KBM-7 (cell line): ENCODE measurements at regions not wholly inside any gene's neighbourhood (a gene's known extent, or its start where the extent isn't known, plus 50 kb on each side); places are given as distances from the start of the nearest gene placed in this dataset.

Source experiments
- DNase-seq: peaks from one replicate; pipeline ENCODE4 v3.0.0-alpha.2; 2015
- in situ Hi-C: fragments of 300-500 bp; cut with MboI; formaldehyde crosslinking; loops from 2 replicates; pipeline ENCODE4 v1.14.3; 2020; ENCODE audit warnings: low sequenced_read_pairs, low pct_unique_long_range_greater_than_20kb, mixed read lengths

DNA sequence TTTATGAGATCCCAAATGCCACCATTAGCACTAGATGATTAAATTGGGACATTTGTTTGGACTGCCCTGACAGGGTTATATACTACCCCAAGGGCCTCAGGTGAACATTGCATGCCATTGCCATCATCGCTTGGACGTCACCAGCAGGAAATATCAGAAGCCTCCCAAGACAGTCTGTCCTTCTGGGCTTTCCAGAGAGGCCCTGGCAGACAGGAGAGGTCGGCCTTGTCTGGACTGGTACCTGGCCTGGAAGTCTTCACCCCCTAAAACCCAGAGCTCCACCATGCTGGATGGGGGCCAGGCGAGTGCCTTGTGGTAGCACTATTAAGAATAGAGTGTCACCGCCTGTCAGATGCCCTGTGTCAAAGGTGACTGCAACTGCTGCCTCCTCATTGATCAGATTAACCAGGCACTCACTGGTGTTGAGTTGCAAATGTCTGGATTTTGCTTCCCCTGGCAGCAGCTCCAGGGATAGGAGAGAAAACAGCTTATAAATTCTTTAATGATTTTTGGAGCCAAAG, 324.1 kb upstream of the RASGRP1 start:
- in situ Hi-C loops: no loop called here
- no peak for DNase-seq

- no peak for DNase-seq
- in situ Hi-C loops: no loop called here
Observed at GRCh38 chr15:38890194-38890593, 325.6 kb upstream of the RASGRP1 start.

- no peak for DNase-seq
- in situ Hi-C loops: no loop called here
Observed at GRCh38 chr15:38893925-38894242, 329.3 kb upstream of the RASGRP1 start.

GRCh38 chr15:38894243-38894948, 329.8 kb upstream of the RASGRP1 start:
- DNase-seq: no peak
- in situ Hi-C loops: no loop called here

GRCh38 chr15:38895326-38896255, 331.0 kb upstream of the RASGRP1 start:
- in situ Hi-C loops: no loop called here
- DNase-seq: no peak

DNA sequence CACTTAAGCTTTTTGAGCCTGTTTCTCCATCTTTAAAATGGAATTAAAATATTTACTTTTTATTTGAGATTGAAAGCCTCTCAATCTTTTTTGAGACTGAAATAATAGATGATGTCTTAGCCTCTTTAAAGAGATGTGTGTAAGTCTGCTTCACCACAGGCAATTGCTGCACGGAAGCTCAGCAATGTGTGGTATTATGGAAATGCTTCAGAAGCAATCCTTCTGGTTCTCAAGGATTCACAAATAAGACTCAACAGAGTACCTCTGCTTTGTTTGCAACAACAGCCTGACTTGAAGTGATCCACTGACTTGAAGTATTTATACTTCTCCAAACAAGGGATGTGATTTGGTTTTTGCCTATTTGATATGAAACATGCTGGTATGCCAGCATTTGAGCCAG, 332.0 kb upstream of the RASGRP1 start:
- in situ Hi-C loops: no loop called here
- no peak for DNase-seq

- in situ Hi-C loops: no loop called here
- DNase-seq: no peak
Observed at GRCh38 chr15:38897551-38897950, 332.9 kb upstream of the RASGRP1 start.

DNA sequence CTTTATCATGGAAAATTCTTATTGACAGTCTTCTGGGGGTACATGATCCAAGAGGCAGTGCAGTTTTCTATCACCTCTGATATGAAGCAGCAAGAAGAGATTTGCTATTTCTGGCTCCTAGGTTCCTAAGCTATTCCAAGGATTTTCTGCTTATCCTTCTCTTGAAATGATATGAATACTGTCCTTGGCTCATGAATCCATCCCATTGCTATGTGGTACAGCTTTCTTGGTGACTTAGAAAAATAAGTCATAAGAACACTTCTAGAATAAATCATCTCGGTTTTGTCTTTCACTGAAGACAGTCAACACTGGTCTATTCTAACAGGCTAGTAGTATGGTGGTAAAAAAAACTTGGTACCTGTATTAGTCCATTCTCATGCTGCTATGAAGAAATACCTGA, 333.6 kb upstream of the RASGRP1 start:
- in situ Hi-C loops: no loop called here
- DNase-seq: no peak

DNA sequence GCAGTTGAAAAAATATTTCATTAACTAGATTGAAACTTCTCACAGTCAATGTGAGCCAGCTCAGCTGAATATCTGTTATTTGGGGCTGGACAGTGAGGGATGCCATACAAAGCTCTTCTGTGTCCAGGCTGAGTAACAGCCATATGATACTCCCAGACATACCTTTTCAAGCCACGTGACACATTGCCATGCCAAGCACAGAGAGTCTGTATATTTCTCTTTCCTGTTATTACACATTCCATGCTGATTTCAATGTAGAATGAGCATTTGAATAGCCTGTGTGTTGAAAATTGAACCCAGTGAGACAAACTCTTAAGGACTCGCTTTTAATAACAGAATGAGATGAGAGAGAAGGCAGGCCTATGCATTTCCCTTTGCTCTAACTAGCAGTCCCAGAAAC, 334.7 kb upstream of the RASGRP1 start:
- in situ Hi-C loops: no loop called here
- DNase-seq: no peak

GRCh38 chr15:38904298-38904697, 339.7 kb upstream of the RASGRP1 start:
- DNase-seq: no peak
- in situ Hi-C loops: no loop called here

DNA sequence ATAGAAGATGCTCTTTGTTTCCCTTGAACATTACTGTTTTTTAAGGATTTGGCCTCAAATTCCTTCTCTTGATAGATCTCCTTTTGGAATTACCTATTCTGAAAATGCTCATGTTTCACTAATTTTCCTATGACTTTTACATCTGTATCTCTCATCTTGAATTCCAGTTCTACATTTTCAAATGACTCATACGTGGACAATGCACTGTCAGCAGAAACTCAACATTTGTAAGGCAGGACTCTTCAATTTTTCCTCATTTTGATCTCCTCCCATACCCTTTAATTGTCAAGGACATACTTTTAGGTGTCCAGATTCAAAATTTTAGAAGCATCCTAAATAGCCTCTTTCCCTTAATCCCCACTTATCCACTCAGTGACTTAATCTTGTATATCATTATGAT, 341.0 kb upstream of the RASGRP1 start:
- in situ Hi-C loops: no loop called here
- no peak for DNase-seq

- in situ Hi-C loops: no loop called here
- no peak for DNase-seq
Observed at GRCh38 chr15:38920966-38921365, 356.4 kb upstream of the RASGRP1 start.

DNA sequence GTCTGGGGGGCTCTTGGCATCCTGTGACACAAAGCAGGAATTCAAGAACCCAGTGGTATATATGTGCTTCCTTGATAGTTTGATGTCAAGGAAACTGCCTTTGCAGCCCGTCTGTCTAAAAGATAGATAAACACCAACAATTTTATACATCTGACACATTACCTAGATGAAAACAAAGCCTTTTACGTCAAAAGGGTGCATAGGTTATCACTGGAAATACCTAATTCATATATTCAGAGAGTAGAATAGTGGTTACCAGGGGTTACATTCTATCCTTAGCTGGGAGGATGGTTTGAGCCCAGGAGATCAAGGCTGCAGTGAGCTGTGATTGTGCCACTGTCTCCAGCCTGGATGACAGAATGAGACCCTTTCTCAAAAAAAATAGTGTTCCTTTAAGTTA, 356.9 kb upstream of the RASGRP1 start:
- no peak for DNase-seq
- in situ Hi-C loops: no loop called here

DNA sequence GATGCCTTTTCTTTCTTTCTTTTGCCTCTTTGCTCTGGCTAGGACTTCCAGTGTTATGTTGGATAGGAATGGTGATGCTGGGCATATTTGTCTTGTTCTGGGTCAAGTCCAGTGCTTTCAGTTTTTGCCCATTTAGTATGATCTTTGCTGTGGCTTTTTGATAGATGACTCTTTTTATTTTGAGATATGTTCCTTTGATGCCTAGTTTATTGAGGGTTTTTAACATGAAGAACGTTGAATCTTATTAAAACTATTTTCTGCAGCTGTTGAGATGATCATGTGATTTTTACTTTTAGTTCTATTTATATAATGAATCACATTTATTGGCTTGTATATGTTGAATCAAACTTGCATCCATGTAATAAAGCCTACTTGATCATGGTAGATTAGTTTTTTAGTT, 363.8 kb upstream of the RASGRP1 start:
- in situ Hi-C loops: no loop called here
- no peak for DNase-seq

GRCh38 chr15:38930851-38931572, 366.4 kb upstream of the RASGRP1 start:
- in situ Hi-C loops: no loop called here
- DNase-seq: no peak

DNA sequence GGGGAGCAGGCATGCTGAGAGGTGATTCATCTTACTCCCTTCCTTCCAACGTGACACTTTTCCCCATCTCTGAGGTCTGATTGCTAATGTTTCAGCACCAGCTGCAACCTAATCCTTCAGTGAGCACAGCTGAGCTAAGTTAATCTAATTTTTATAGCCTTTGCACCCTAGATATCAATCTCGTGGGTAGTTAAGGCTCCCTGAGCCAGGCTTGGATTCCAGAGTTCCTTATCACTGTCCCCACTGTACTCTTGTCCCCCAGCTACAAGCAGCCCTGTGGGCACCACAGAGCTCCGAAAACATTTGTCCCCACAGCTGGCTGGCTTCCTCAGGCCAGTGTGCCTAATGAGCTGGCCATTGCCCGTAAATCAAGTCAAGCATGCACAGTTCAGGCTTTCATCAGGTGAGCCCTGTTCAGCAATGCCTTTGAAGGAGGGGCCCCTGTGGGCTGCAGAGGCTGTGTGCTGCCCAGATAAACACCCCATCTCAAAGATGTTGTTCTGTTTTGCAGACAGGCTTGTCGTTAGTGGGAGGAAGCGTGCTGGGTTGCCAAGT, 376.9 kb upstream of the RASGRP1 start:
- in situ Hi-C loops: no loop called here
- DNase-seq: no peak

- in situ Hi-C loops: no loop called here
- no peak for DNase-seq
Observed at GRCh38 chr15:38944536-38944935, 379.9 kb upstream of the RASGRP1 start.

GRCh38 chr15:38945551-38946298, 381.1 kb upstream of the RASGRP1 start:
- in situ Hi-C loops: no loop called here

GRCh38 chr15:38954090-38954489, 389.5 kb upstream of the RASGRP1 start:
- no peak for DNase-seq
- in situ Hi-C loops: no loop called here

More at GRCh38 chr15:38945551-38946298, 381.1 kb upstream of the RASGRP1 start:
- no peak for DNase-seq
